ENCODE measurements at regions not wholly inside any gene's neighbourhood (a gene's known extent, or its start where the extent isn't known, plus 50 kb on each side); places are given as distances from the start of the nearest gene placed in this dataset.

DNA sequence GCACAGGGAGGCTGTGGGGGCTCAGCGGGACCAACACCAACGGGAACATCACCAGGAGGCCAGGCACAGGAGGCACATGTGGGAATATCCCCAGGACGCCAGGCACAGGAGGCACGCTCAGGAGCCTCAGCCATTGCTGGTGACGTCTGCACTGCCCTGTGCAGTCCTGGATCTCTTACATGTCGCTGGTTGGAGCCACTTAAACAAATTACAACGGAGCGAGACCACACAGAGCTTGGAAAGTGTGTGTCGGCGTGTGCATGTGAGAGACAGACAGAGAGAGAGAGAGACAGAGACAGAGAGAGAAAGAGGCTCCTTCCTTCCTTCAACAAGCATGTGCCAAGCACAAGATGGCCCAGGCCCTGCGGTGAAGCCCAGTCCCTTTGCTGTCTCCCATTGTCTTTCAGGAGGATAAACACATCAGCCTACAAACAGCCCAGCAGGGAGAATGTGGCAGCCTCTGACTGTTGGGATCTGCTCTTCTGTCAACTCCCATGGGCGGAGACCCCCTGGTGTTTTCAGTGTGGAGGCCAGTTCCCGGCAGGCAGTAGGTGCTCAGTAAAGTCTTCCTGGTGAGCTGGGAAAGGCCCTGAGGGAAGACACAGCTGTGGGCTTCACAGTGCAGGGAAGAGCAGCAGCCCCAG, 112.7 kb upstream of the THBS2 start:
- H4K20me1 ChIP-seq (ENCODE audit: insufficient read depth, low read length): no peaks in the 10 kb centered on the region
- DNase-seq (no peak), ATAC-seq (ENCODE audit: insufficient read depth, low read depth) (no peak)
- no peak overlapping the region for H3K9ac ChIP-seq (ENCODE audit: low read depth, low read length)
- no peaks in the 10 kb centered on the region for H3K4me1 ChIP-seq (ENCODE audit: insufficient read depth, low read length)
- H3K4me3 ChIP-seq (ENCODE audit: low read depth in 1 of 2, low read length in 2 of 2): no peak overlapping the region
- H3K36me3 ChIP-seq (ENCODE audit: insufficient read depth, low read length): no peaks in the 10 kb centered on the region
- H3K4me2 ChIP-seq (ENCODE audit: insufficient read depth, low read length): no peak overlapping the region
- no peaks in the 10 kb centered on the region for H3K9me3 ChIP-seq (ENCODE audit: insufficient read depth, low read length, severe bottlenecking)
- TF ChIP-seq CTCF (IDR thresholded peaks at IDR 0.05; ENCODE audit: borderline replicate concordance, extremely low read depth, low read length, poor library complexity, severe bottlenecking) (no peak), EZH2 (IDR thresholded peaks at IDR 0.05; ENCODE audit: borderline replicate concordance, low read depth, low read length, severe bottlenecking) (no peak)
- H3K79me2 ChIP-seq (ENCODE audit: insufficient read depth, low read length): no peaks in the 10 kb centered on the region
- H2AFZ ChIP-seq (ENCODE audit: low read depth, low read length): no peak overlapping the region
- H3K27me3 ChIP-seq (ENCODE audit: insufficient read depth, low read length, poor library complexity): no peaks in the 10 kb centered on the region
- no peak overlapping the region for H3K27ac ChIP-seq (ENCODE audit: low read length)

DNA sequence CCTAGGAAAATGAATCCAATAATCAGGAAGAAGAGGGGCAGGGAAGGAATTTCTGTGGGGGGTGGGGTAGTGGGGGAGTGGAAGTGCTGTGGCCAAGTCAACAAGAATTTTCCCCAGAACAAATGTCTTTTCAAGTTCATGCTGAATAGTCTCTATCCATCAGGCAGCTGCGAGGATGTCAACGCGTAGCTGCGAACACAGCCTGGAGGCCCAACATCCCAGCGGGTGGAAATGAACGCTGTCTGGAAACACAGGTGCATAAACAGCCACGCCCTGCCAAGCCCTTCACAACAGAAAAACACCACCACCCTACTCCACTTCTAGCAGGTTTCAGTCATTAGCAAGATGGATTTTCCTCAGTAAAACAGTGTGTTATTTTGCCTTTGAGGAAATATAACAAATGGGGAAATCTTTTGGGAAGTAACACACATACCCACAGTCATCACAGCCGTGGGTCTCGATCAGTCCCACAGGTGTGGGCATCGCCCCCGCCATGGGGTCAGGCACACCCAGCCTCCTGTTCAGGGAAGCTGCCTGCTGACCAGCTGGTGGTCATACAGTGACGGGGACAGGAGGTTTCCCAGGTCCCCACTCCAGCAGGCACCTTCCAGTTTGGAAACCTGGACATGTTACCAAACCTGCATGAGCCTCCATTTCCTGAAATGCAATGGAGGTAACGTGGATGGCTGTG, 112.1 kb upstream of the THBS2 start:
- DNase-seq: no peak
- no peak overlapping the region for H2AFZ ChIP-seq (ENCODE audit: low read depth, low read length)
- H3K27me3 ChIP-seq (ENCODE audit: insufficient read depth, low read length, poor library complexity): no peaks in the 10 kb centered on the region

GRCh38 chr6:169363590-169363989, 109.9 kb upstream of the THBS2 start:
- Histone ChIP-seq H3K4me3 (ENCODE audit: low read depth in 1 of 2, low read length in 2 of 2) (no peak overlapping the region), H4K20me1 (ENCODE audit: insufficient read depth, low read length) (no peaks in the 10 kb centered on the region), H3K4me1 (ENCODE audit: insufficient read depth, low read length) (no peaks in the 10 kb centered on the region), H3K79me2 (ENCODE audit: insufficient read depth, low read length) (no peaks in the 10 kb centered on the region), H3K9me3 (ENCODE audit: insufficient read depth, low read length, severe bottlenecking) (no peaks in the 10 kb centered on the region), H3K36me3 (ENCODE audit: insufficient read depth, low read length) (no peaks in the 10 kb centered on the region), H3K4me2 (ENCODE audit: insufficient read depth, low read length) (no peak overlapping the region), H3K27me3 (ENCODE audit: insufficient read depth, low read length, poor library complexity) (no peaks in the 10 kb centered on the region), H3K9ac (ENCODE audit: low read depth, low read length) (no peak overlapping the region), H3K27ac (ENCODE audit: low read length) (no peak overlapping the region), H2AFZ (ENCODE audit: low read depth, low read length) (no peak overlapping the region)
- ATAC-seq (ENCODE audit: insufficient read depth, low read depth) (no peak), DNase-seq (no peak)
- TF ChIP-seq CTCF (IDR thresholded peaks at IDR 0.05; ENCODE audit: borderline replicate concordance, extremely low read depth, low read length, poor library complexity, severe bottlenecking) (no peak), EZH2 (IDR thresholded peaks at IDR 0.05; ENCODE audit: borderline replicate concordance, low read depth, low read length, severe bottlenecking) (no peak)

More for the DNA sequence above, 112.1 kb upstream of the THBS2 start:
- no peak for ATAC-seq (ENCODE audit: insufficient read depth, low read depth)
- Histone ChIP-seq H3K27ac (ENCODE audit: low read length) (no peak overlapping the region), H4K20me1 (ENCODE audit: insufficient read depth, low read length) (no peaks in the 10 kb centered on the region), H3K4me3 (ENCODE audit: low read depth in 1 of 2, low read length in 2 of 2) (no peak overlapping the region), H3K9ac (ENCODE audit: low read depth, low read length) (no peak overlapping the region), H3K4me1 (ENCODE audit: insufficient read depth, low read length) (no peaks in the 10 kb centered on the region), H3K4me2 (ENCODE audit: insufficient read depth, low read length) (no peak overlapping the region), H3K79me2 (ENCODE audit: insufficient read depth, low read length) (no peaks in the 10 kb centered on the region), H3K9me3 (ENCODE audit: insufficient read depth, low read length, severe bottlenecking) (no peaks in the 10 kb centered on the region), H3K36me3 (ENCODE audit: insufficient read depth, low read length) (no peaks in the 10 kb centered on the region)
- TF ChIP-seq EZH2 (IDR thresholded peaks at IDR 0.05; ENCODE audit: borderline replicate concordance, low read depth, low read length, severe bottlenecking): no peak
- no peak for TF ChIP-seq CTCF (IDR thresholded peaks at IDR 0.05; ENCODE audit: borderline replicate concordance, extremely low read depth, low read length, poor library complexity, severe bottlenecking)
